ENCODE measurements at regions not wholly inside any gene's neighbourhood (a gene's known extent, or its start where the extent isn't known, plus 50 kb on each side); places are given as distances from the start of the nearest gene placed in this dataset.

DNA sequence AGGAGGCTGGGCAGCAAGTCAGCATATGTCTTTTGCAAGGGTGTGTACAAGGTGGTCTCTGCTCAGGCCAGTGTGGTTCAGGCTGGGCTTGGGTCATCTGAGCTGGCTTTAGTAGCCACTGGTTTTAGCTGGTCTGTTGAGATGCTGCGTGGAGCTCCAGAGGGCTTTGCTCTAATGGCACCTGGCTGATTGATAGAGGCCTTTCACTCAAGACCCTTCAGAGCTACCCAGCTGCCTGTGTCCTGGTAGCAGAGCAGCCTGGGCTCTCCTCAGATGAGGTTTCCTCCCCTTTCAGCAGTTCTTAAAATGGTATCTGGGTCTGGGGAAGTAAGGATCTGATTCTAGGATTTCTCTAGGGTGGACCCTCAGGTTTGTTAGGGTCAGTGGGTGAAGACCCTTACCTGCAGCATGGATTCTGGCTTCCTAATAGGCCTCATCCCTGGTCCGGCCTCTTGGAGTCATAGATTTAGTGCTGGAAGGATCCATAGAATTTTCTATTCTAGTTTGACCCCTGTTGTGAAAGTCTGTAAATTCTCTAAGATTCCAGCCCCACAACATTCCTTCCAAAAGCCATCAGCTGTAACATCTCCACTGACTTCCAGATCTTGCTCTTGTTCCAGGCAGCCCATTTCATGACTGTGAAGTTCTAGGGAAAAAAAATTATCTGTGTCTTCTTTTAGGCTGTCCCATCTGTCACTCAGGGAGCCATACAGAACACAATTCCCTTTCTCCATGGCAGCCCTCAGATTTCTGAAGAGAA, 190.2 kb upstream of the ZBED5 start:
- Histone ChIP-seq H4K20me1 (ENCODE audit: insufficient read depth) (no peaks in the 10 kb centered on the region), H3K79me2 (ENCODE audit: low read depth) (no peaks in the 10 kb centered on the region), H3K4me2 (no peak overlapping the region), H3K27me3 (ENCODE audit: insufficient read depth, low read depth) (no peaks in the 10 kb centered on the region), H3K36me3 (ENCODE audit: low read depth) (no peaks in the 10 kb centered on the region), H3K9me2 (ENCODE audit: insufficient read depth) (no peaks in the 10 kb centered on the region), H3K27ac (no peak overlapping the region), H3K4me3 (no peak overlapping the region), H3K4me1 (replicated peaks; ENCODE audit: insufficient read depth) (no peaks in the 10 kb centered on the region), H2AFZ (no peak overlapping the region), H3K9me3 (ENCODE audit: insufficient read depth, low read depth) (no peaks in the 10 kb centered on the region), H3F3A (ENCODE audit: insufficient read depth, low read depth) (no peaks in the 10 kb centered on the region)
- no peak for TF ChIP-seq EZH2 (IDR thresholded peaks at IDR 0.05; ENCODE audit: low read depth)
- TF ChIP-seq, protein P1, sequence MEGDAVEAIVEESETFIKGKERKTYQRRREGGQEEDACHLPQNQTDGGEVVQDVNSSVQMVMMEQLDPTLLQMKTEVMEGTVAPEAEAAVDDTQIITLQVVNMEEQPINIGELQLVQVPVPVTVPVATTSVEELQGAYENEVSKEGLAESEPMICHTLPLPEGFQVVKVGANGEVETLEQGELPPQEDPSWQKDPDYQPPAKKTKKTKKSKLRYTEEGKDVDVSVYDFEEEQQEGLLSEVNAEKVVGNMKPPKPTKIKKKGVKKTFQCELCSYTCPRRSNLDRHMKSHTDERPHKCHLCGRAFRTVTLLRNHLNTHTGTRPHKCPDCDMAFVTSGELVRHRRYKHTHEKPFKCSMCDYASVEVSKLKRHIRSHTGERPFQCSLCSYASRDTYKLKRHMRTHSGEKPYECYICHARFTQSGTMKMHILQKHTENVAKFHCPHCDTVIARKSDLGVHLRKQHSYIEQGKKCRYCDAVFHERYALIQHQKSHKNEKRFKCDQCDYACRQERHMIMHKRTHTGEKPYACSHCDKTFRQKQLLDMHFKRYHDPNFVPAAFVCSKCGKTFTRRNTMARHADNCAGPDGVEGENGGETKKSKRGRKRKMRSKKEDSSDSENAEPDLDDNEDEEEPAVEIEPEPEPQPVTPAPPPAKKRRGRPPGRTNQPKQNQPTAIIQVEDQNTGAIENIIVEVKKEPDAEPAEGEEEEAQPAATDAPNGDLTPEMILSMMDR (conservative IDR thresholded peaks at IDR 0.05) = no peak
- ChIA-PET POLR2A (ENCODE audit: unreplicated experiment) (interaction anchor here (0.6 kb wide), 1 partner anchor 75 kb away, joined by 3 read pairs; no protein-coding TSS in a partner anchor), CTCF (no interaction called here)
- BruUV-seq (replicated peaks) = no TSS peak
- no peak for DNase-seq
- intact Hi-C loops (cut with micrococcal nuclease; ENCODE audit: unreplicated experiment) = no loop called here

DNA sequence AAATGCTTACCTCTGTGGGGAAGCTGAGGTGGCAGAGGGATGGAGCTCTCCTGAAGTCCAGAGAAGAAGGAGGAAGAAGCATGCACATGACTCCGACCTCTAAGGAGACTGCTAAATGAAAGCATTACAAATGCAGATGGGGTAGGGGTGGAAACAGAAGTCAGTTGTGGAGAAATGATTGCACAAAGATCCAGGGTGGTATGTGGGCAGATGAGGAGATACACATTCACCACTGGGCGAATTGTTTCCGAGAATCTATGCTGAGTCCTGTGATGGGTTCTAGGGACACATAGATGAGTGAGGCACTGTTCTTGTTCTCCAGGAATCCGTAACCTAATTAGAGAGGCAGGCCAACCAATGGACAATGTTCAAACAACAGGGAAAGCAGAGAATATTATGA, 188.9 kb upstream of the ZBED5 start:
- Histone ChIP-seq H2AFZ (no peak overlapping the region), H3K4me1 (replicated peaks; ENCODE audit: insufficient read depth) (no peaks in the 10 kb centered on the region), H3K79me2 (ENCODE audit: low read depth) (no peaks in the 10 kb centered on the region), H3K27ac (no peak overlapping the region), H3K27me3 (ENCODE audit: insufficient read depth, low read depth) (no peaks in the 10 kb centered on the region; the same call in 1 of the 2 replicates), H3K36me3 (ENCODE audit: low read depth) (no peaks in the 10 kb centered on the region), H3K4me2 (no peak overlapping the region), H3K9me3 (ENCODE audit: insufficient read depth, low read depth) (no peaks in the 10 kb centered on the region), H3F3A (ENCODE audit: insufficient read depth, low read depth) (no peaks in the 10 kb centered on the region), H3K4me3 (no peak overlapping the region), H4K20me1 (ENCODE audit: insufficient read depth) (no peaks in the 10 kb centered on the region), H3K9me2 (ENCODE audit: insufficient read depth) (no peaks in the 10 kb centered on the region)
- ChIA-PET POLR2A (ENCODE audit: unreplicated experiment) (no interaction called here), CTCF (no interaction called here)
- DNase-seq = no peak
- TF ChIP-seq, protein P1 (conservative IDR thresholded peaks at IDR 0.05) = no peak
- TF ChIP-seq EZH2 (IDR thresholded peaks at IDR 0.05; ENCODE audit: low read depth) = no peak
- intact Hi-C loops (cut with micrococcal nuclease; ENCODE audit: unreplicated experiment) = no loop called here
- BruUV-seq (replicated peaks) = no TSS peak

DNA sequence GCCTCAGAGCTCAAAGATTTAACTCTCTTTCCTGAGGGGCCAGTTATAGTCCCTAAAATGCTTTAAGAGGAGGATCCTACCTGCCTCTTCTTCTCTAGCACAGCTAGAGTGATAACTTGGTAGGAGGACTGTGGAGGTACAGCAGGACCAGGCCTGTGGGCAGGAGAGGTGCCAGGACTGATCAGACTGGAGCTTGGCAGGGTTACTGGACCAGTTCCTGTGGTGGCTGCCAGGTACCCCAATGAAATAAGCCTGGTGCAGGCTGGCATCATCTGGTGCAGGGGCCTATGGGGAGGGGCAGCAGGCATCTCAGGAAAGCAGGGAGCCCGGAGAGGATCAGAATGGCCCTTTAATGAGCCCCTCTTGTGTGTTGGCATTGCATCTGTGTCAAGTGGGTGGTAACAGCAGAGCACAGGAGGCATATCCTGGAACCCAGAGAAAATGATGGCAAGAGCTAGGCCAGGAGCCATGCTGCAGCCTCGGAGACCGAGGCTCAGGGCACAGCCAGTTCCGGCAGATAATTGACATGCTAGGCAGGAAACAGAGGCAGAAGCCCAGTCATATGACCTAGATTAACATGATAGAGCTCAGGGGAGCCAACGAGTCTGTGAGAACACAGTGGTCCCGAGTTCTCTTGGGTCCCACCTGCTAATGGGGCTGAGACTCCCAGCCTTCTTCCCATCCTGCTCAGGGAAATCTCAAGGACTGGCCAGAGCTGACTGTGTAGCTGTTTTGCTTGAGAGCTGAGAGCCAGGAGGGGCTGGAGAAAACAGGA, 187.5 kb upstream of the ZBED5 start:
- H4K20me1 ChIP-seq (ENCODE audit: insufficient read depth) = no peaks in the 10 kb centered on the region
- intact Hi-C loops (cut with micrococcal nuclease; ENCODE audit: unreplicated experiment) = no loop called here
- H3K36me3 ChIP-seq (ENCODE audit: low read depth) = no peaks in the 10 kb centered on the region
- no peaks in the 10 kb centered on the region; the same call in 1 of the 2 replicates for H3K27me3 ChIP-seq (ENCODE audit: insufficient read depth, low read depth)
- H2AFZ ChIP-seq = no peak overlapping the region
- H3K27ac ChIP-seq = no peak overlapping the region
- no peak overlapping the region for H3K4me3 ChIP-seq
- no TSS peak for BruUV-seq (replicated peaks)
- H3K4me2 ChIP-seq = no peak overlapping the region
- CTCF ChIA-PET = no interaction called here
- H3K79me2 ChIP-seq (ENCODE audit: low read depth) = no peaks in the 10 kb centered on the region
- no peak for DNase-seq
- TF ChIP-seq, protein P1 (conservative IDR thresholded peaks at IDR 0.05) = no peak
- TF ChIP-seq EZH2 (IDR thresholded peaks at IDR 0.05; ENCODE audit: low read depth) = no peak
- H3F3A ChIP-seq (ENCODE audit: insufficient read depth, low read depth) = no peaks in the 10 kb centered on the region
- H3K9me2 ChIP-seq (ENCODE audit: insufficient read depth) = no peaks in the 10 kb centered on the region
- no peaks in the 10 kb centered on the region for H3K4me1 ChIP-seq (replicated peaks; ENCODE audit: insufficient read depth)
- POLR2A ChIA-PET (ENCODE audit: unreplicated experiment) = no interaction called here
- no peaks in the 10 kb centered on the region for H3K9me3 ChIP-seq (ENCODE audit: insufficient read depth, low read depth)
